Astrocyte (in vitro differentiated cells and primary cell): ENCODE measurements at regions not wholly inside any gene's neighbourhood (a gene's known extent, or its start where the extent isn't known, plus 50 kb on each side); places are given as distances from the start of the nearest gene placed in this dataset.

ENCODE experiments used
- CTCF ChIP-seq: IDR thresholded peaks from 2 replicates; pipeline ENCODE4 v1.5.1; 2011; ENCODE audit warnings: low read depth, mild to moderate bottlenecking, inconsistent platforms, low read length, moderate library complexity; ENCODE audit not compliant: insufficient read depth
- EZH2 ChIP-seq: IDR thresholded peaks from 2 replicates; pipeline ENCODE4 v1.6.1; 2012; ENCODE audit warnings: mild to moderate bottlenecking, low read length, inconsistent platforms; ENCODE audit not compliant: insufficient read depth

DNA sequence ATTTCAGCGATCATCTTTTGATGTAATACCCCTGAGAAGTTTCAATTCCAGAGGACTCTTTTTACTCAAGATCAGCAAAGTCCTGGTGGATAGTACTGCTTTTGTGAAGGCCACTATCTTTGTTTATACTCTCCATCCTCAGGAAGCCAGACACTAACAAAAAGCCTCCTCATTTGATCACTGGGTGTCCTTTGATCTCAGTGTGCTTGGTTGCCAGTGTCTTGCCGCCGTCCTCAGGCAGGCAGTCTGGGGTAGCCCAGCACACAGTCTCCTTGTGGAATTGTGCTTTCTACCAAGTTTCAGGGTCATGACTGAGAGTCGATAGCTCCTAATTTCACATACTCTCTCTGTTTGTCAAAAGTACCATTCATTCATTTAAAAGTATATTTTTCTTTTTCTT is 762.2 kb downstream of the EFNB2 start:
- TF ChIP-seq CTCF (no peak), EZH2 (no peak)
